IMR-90 (cell line): ENCODE measurements at regions not wholly inside any gene's neighbourhood (a gene's known extent, or its start where the extent isn't known, plus 50 kb on each side); places are given as distances from the start of the nearest gene placed in this dataset.

Source experiments
- CEBPB ChIP-seq: IDR thresholded peaks from 2 replicates; pipeline ENCODE4 v1.6.1; 2012; ENCODE audit warnings: low read depth, low read length, improper control_type of control experiment
- CHD1 ChIP-seq: IDR thresholded peaks from 2 replicates; pipeline ENCODE4 v1.6.1; 2012; ENCODE audit warnings: low read depth, low read length, improper control_type of control experiment
- TF ChIP-seq, protein P1 (sequence below): conservative IDR thresholded peaks from 2 replicates; pipeline ENCODE4 v1.5.1; 2012; ENCODE audit warnings: mild to moderate bottlenecking, low read depth, low read length, improper control_type of control experiment

DNA sequence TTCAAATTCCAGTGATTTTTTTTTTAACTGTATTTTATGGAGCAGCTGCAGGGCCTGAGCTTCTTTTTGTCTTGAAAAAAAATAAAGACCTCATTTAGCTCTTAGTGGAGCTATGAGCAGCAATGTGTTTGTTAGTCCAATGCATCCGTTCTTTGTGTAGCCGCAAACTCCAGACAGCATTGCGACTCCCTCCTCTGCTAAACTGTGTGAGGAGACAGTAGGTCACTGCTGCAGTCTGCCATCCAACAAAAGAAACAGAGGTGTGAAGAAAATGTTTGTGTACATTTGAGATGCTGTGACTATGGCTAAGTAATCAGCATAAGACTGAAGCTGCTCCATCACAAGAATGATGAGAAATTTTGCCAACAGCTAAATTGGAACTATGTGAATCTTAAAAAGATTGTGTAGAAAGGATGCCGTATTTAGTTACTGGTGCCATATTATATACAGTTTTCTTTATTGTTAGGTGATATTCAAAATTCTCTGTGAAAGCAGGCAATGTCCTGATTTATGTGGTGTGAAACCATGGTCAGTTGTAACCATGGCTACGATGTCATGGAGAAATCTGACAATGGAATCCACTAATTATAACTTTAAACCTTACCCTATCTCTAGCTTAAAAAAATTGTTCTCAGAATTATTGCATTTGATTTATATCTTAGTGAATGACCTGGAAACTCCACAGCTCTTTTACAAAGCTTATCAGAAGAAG, 428.8 kb upstream of the EPHA7 start:
- TF ChIP-seq CEBPB (no peak), CHD1 (no peak)
- TF ChIP-seq, protein P1, sequence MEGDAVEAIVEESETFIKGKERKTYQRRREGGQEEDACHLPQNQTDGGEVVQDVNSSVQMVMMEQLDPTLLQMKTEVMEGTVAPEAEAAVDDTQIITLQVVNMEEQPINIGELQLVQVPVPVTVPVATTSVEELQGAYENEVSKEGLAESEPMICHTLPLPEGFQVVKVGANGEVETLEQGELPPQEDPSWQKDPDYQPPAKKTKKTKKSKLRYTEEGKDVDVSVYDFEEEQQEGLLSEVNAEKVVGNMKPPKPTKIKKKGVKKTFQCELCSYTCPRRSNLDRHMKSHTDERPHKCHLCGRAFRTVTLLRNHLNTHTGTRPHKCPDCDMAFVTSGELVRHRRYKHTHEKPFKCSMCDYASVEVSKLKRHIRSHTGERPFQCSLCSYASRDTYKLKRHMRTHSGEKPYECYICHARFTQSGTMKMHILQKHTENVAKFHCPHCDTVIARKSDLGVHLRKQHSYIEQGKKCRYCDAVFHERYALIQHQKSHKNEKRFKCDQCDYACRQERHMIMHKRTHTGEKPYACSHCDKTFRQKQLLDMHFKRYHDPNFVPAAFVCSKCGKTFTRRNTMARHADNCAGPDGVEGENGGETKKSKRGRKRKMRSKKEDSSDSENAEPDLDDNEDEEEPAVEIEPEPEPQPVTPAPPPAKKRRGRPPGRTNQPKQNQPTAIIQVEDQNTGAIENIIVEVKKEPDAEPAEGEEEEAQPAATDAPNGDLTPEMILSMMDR: no peak
